IMR-90 (cell line): ENCODE measurements at regions not wholly inside any gene's neighbourhood (a gene's known extent, or its start where the extent isn't known, plus 50 kb on each side); places are given as distances from the start of the nearest gene placed in this dataset.

Experiments used
- ATAC-seq: fragments of 200-7000 bp; cut with Tn5 transposase; 2 replicates; pipeline ENCODE4 v1.9.1; 2020; ENCODE audit warnings: low read depth, mild to moderate bottlenecking, moderate library complexity
- BruUV-seq: library from RNA; stranded (reverse); fragments of 400-500 nt; replicated peaks from 2 replicates; lab custom pipeline; 2021; lab: Mats Ljungman, UMichigan
- CTCF ChIA-PET: fragments of 300-600 bp; formaldehyde crosslinking; extraction: SDS; loops from one replicate; lab custom pipeline; 2021; ENCODE audit warnings: antibody characterized with exemption; lab: Yijun Ruan, JAX
- POLR2A ChIA-PET: fragments of 300-600 bp; sonication (Branson Sonifier 250); formaldehyde crosslinking; loops from one replicate; lab custom pipeline; 2022; ENCODE audit warnings: antibody characterized with exemption; ENCODE audit not compliant: unreplicated experiment; lab: Charles Lee
- DNase-seq: peaks from one replicate; pipeline ENCODE4 v3.0.0; 2013
- H2AFZ ChIP-seq: replicated peaks from 2 replicates; pipeline ENCODE3; 2013; ENCODE audit warnings: low read length, mild to moderate bottlenecking; ENCODE audit not compliant: poor library complexity
- H2AK5ac ChIP-seq: 2 replicates; pipeline ENCODE4 v1.6.1; 2013; ENCODE audit warnings: low read depth, low read length, inconsistent platforms
- H2AK9ac ChIP-seq: replicated peaks from 2 replicates; pipeline ENCODE3; 2013; ENCODE audit warnings: mild to moderate bottlenecking, low read depth, low read length, moderate library complexity; ENCODE audit not compliant: poor library complexity
- H2BK120ac ChIP-seq: 2 replicates; pipeline ENCODE4 v1.6.1; 2013; ENCODE audit warnings: low read depth, low read length, inconsistent platforms
- H2BK15ac ChIP-seq: 3 replicates; pipeline ENCODE4 v1.6.1; 2013; ENCODE audit warnings: low read depth, low read length, inconsistent platforms
- H2BK20ac ChIP-seq: 2 replicates; pipeline ENCODE4 v1.6.1; 2013; ENCODE audit warnings: low read depth, mild to moderate bottlenecking, inconsistent platforms, low read length, moderate library complexity
- H2BK5ac ChIP-seq: 2 replicates; pipeline ENCODE4 v1.6.1; 2013; ENCODE audit warnings: mild to moderate bottlenecking, low read depth, low read length, inconsistent platforms; ENCODE audit not compliant: poor library complexity, severe bottlenecking
- H3K14ac ChIP-seq: replicated peaks from 2 replicates; pipeline ENCODE4 v1.6.1; 2013; ENCODE audit warnings: low read depth, low read length, inconsistent platforms
- H3K18ac ChIP-seq: 2 replicates; pipeline ENCODE4 v1.6.1; 2013; ENCODE audit warnings: low read depth, low read length, control low read depth
- H3K23ac ChIP-seq: 2 replicates; pipeline ENCODE4 v1.6.1; 2013; ENCODE audit warnings: low read depth, low read length, inconsistent platforms
- H3K27ac ChIP-seq: 2 replicates; pipeline ENCODE4 v1.5.1; 2013; ENCODE audit warnings: mild to moderate bottlenecking, control low read depth, low read length; ENCODE audit not compliant: insufficient read depth
- H3K27me3 ChIP-seq: 2 replicates; pipeline ENCODE4 v1.6.1; 2013; ENCODE audit warnings: low read length; ENCODE audit not compliant: control insufficient read depth, insufficient read depth
- H3K36me3 ChIP-seq: 2 replicates; pipeline ENCODE4 v1.6.1; 2013; ENCODE audit warnings: low read length, mixed read lengths; ENCODE audit not compliant: control insufficient read depth, insufficient read depth
- H3K4ac ChIP-seq: 2 replicates; pipeline ENCODE4 v1.6.1; 2013; ENCODE audit warnings: low read depth, low read length, inconsistent platforms
- H3K4me1 ChIP-seq: 2 replicates; pipeline ENCODE4 v1.6.1; 2013; ENCODE audit warnings: low read length, mixed read lengths; ENCODE audit not compliant: control insufficient read depth, insufficient read depth
- H3K4me2 ChIP-seq: 2 replicates; pipeline ENCODE4 v1.6.1; 2013; ENCODE audit warnings: low read depth, mild to moderate bottlenecking, control low read depth, low read length, moderate library complexity
- H3K4me3 ChIP-seq: 2 replicates; pipeline ENCODE4 v1.5.1; 2013; ENCODE audit warnings: low read depth, mild to moderate bottlenecking, control low read depth, low read length, moderate library complexity; ENCODE audit not compliant: insufficient read depth
- H3K56ac ChIP-seq: 2 replicates; pipeline ENCODE4 v1.6.1; 2013; ENCODE audit warnings: low read length, inconsistent platforms; ENCODE audit not compliant: insufficient read depth; ENCODE audit errors: extremely low read depth
- H3K79me1 ChIP-seq, 2 experiments: 2 replicates each; pipeline ENCODE4 v1.6.1; 2013; ENCODE audit warnings: low read length in 2 of 2, inconsistent platforms in 1 of 2, low read depth in 1 of 2
- H3K9ac ChIP-seq: 2 replicates; pipeline ENCODE4 v1.6.1; 2013; ENCODE audit warnings: low read depth, low read length, control low read depth
- H3K9me1 ChIP-seq: 2 replicates; pipeline ENCODE4 v1.6.1; 2013; ENCODE audit warnings: low read length, inconsistent platforms; ENCODE audit not compliant: insufficient read depth
- H3K9me3 ChIP-seq: 2 replicates; pipeline ENCODE4 v1.6.1; 2013; ENCODE audit warnings: low read length; ENCODE audit not compliant: control insufficient read depth, insufficient read depth
- H4K20me1 ChIP-seq: 2 replicates; pipeline ENCODE4 v1.6.1; 2013; ENCODE audit warnings: low read length, inconsistent platforms; ENCODE audit not compliant: insufficient read depth
- H4K5ac ChIP-seq: 2 replicates; pipeline ENCODE4 v1.6.1; 2013; ENCODE audit warnings: mild to moderate bottlenecking, low read depth, low read length, control low read depth
- H4K8ac ChIP-seq, 2 experiments: 2 replicates each; pipeline ENCODE4 v1.6.1; 2013; ENCODE audit warnings: low read depth in 2 of 2, low read length in 2 of 2, control low read depth in 1 of 2, inconsistent platforms in 1 of 2
- H4K91ac ChIP-seq: 2 replicates; pipeline ENCODE4 v1.6.1; 2013; ENCODE audit warnings: low read depth, low read length, inconsistent platforms; ENCODE audit not compliant: insufficient read depth
- CHD1 ChIP-seq: IDR thresholded peaks from 2 replicates; pipeline ENCODE4 v1.6.1; 2012; ENCODE audit warnings: low read depth, low read length, improper control_type of control experiment
- FOS ChIP-seq: fragments of 150-350 bp; IDR thresholded peaks from 2 replicates; pipeline ENCODE4 v1.6.1; 2016; ENCODE audit warnings: low read depth, low read length
- MAFK ChIP-seq: IDR thresholded peaks from 2 replicates; pipeline ENCODE4 v1.6.1; 2012; ENCODE audit warnings: low read depth, low read length, improper control_type of control experiment
- MAZ ChIP-seq: IDR thresholded peaks from 2 replicates; pipeline ENCODE4 v1.6.1; 2012; ENCODE audit warnings: low read depth, mild to moderate bottlenecking, low read length, improper control_type of control experiment, moderate library complexity, borderline replicate concordance
- MXI1 ChIP-seq: IDR thresholded peaks from 2 replicates; pipeline ENCODE4 v1.6.1; 2012; ENCODE audit warnings: low read depth, mild to moderate bottlenecking, low read length, moderate library complexity, borderline replicate concordance
- POLR2A ChIP-seq: IDR thresholded peaks from 2 replicates; pipeline ENCODE4 v1.6.1; 2012; ENCODE audit warnings: mild to moderate bottlenecking, low read depth, low read length
- RAD21 ChIP-seq: IDR thresholded peaks from 2 replicates; pipeline ENCODE4 v1.6.1; 2012; ENCODE audit warnings: low read length, improper control_type of control experiment
- RFX5 ChIP-seq: IDR thresholded peaks from 2 replicates; pipeline ENCODE4 v1.8.0; 2012; ENCODE audit warnings: low read depth, mild to moderate bottlenecking, low read length, moderate library complexity
- SMC3 ChIP-seq: fragments of 150-350 bp; IDR thresholded peaks from 2 replicates; pipeline ENCODE4 v1.6.1; 2016; ENCODE audit warnings: low read depth, mild to moderate bottlenecking, antibody characterized with exemption, low read length, moderate library complexity
- WGBS, 2 experiments: methylation state at CpG; one replicate each; pipeline versions ENCODE4 v1.1.5 to v1.1.7; 2013; ENCODE audit warnings: missing lambda C conversion rate in 2 of 2; ENCODE audit not compliant: insufficient read length in 1 of 2; ENCODE audit errors: extremely low coverage in 2 of 2; 5-methylcytosine and 5-hydroxymethylcytosine counted together
- dilution Hi-C: fragments of 300-500 bp; cut with HindIII; formaldehyde crosslinking; loops from one replicate; pipeline ENCODE4 v1.14.3; 2018; ENCODE audit warnings: low sequenced_read_pairs; ENCODE audit not compliant: unreplicated experiment
- in situ Hi-C: fragments of 300-500 bp; cut with MboI; formaldehyde crosslinking; loops from 3 replicates; pipeline ENCODE4 v1.14.3; 2019; ENCODE audit warnings: low sequenced_read_pairs, inconsistent platforms, mixed read lengths
- intact Hi-C: fragments of 100-400 bp; cut with micrococcal nuclease; formaldehyde crosslinking; loops from 2 replicates; pipeline ENCODE4 v1.10.0; 2022
- TF ChIP-seq, protein P1 (sequence below): fragments of 150-350 bp; IDR thresholded peaks from 2 replicates; pipeline ENCODE4 v1.6.1; 2016; ENCODE audit warnings: low read depth, mild to moderate bottlenecking, low read length, moderate library complexity, borderline replicate concordance
- TF ChIP-seq, protein P2 (sequence below): fragments of 150-350 bp; IDR thresholded peaks from 2 replicates; pipeline ENCODE4 v1.6.1; 2017; ENCODE audit warnings: mild to moderate bottlenecking, antibody characterized with exemption, low read length, low read depth

DNA sequence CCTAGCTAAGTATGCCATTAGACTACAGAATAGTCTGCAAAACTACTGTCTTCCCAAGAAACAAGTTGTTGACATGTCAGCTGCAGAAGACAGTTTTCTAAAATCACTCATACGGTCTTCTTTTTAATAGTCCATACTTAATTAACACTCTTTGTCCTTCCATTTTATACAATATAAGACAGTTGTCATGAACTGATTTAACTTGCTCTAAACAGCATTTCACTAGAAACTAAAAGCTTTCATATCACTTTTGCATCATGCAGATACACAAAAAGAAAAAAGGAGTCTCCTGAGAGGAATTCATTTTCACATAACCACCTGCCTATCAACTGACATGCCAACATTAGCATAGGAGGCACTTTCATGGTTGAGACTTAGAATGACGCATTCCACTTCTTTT is 1159.6 kb upstream of the CHAC2 start:
- Histone ChIP-seq H2AK9ac (no peak overlapping the region), H3K23ac (no peak overlapping the region), H3K56ac (no peak overlapping the region), H3K4ac (no peak overlapping the region), H3K79me1 (no peaks in the 10 kb centered on the region), H4K20me1 (no peaks in the 10 kb centered on the region), H2BK20ac (no peak overlapping the region), H2AK5ac (no peak overlapping the region), H4K5ac (no peak overlapping the region), H3K14ac (no peak overlapping the region), H3K27me3 (no peaks in the 10 kb centered on the region), H2BK5ac (no peak overlapping the region), H3K9me3 (no peaks in the 10 kb centered on the region), H3K9me1 (no peaks in the 10 kb centered on the region), H2BK120ac (no peak overlapping the region), H3K9ac (no peak overlapping the region), H4K8ac (no peak overlapping the region), H2AFZ (no peak overlapping the region), H3K4me1 (no peaks in the 10 kb centered on the region), H3K36me3 (no peaks in the 10 kb centered on the region), H3K4me3 (no peak overlapping the region), H2BK15ac (no peak overlapping the region), H4K91ac (no peak overlapping the region), H3K18ac (no peak overlapping the region), H3K4me2 (no peak overlapping the region), H3K27ac (no peak overlapping the region)
- no TSS peak for BruUV-seq
- no peak for TF ChIP-seq FOS
- TF ChIP-seq, protein P1, sequence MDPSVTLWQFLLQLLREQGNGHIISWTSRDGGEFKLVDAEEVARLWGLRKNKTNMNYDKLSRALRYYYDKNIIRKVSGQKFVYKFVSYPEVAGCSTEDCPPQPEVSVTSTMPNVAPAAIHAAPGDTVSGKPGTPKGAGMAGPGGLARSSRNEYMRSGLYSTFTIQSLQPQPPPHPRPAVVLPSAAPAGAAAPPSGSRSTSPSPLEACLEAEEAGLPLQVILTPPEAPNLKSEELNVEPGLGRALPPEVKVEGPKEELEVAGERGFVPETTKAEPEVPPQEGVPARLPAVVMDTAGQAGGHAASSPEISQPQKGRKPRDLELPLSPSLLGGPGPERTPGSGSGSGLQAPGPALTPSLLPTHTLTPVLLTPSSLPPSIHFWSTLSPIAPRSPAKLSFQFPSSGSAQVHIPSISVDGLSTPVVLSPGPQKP: no peak
- TF ChIP-seq SMC3: no peak
- no peak for TF ChIP-seq MAFK
- no peak for TF ChIP-seq CHD1
- TF ChIP-seq RFX5: no peak
- TF ChIP-seq POLR2A: no peak
- no peak for TF ChIP-seq MXI1
- TF ChIP-seq MAZ: no peak
- no peak for TF ChIP-seq RAD21
- TF ChIP-seq, protein P2, sequence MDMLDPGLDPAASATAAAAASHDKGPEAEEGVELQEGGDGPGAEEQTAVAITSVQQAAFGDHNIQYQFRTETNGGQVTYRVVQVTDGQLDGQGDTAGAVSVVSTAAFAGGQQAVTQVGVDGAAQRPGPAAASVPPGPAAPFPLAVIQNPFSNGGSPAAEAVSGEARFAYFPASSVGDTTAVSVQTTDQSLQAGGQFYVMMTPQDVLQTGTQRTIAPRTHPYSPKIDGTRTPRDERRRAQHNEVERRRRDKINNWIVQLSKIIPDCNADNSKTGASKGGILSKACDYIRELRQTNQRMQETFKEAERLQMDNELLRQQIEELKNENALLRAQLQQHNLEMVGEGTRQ: no peak
- ChIA-PET POLR2A (no interaction called here), CTCF (interaction anchor here (0.6 kb wide), 1 partner anchor 1421 kb away, joined by 3 read pairs; no protein-coding TSS in a partner anchor)
- DNase-seq (no peak), ATAC-seq (no peak)
- no CpG with 5 or more reads among the region's 2 CpGs for WGBS, 2 experiments
- dilution Hi-C loops (no loop called here), intact Hi-C loops (no loop called here), in situ Hi-C loops (no loop called here)
